Left lung (tissue), 4 donors: ENCODE measurements at regions not wholly inside any gene's neighbourhood (a gene's known extent, or its start where the extent isn't known, plus 50 kb on each side); places are given as distances from the start of the nearest gene placed in this dataset.
A peak's percentile ranks its signal among the peaks of the same experiment; 100 is the strongest.

Experiments
- ATAC-seq: fragments of 200-7000 bp; cut with Tn5 transposase; one replicate; pipeline ENCODE4 v1.9.1; 2020; ENCODE audit warnings: moderate library complexity
- DNase-seq, 4 donors: peaks; one replicate each; pipeline ENCODE4 v3.0.0-alpha.2; 2013 to 2020
- H3K27ac ChIP-seq, 2 donors: fragments of 200-600 bp; sonication (generic) in 1 of 2; one replicate each; pipeline versions ENCODE4 v1.5.0 to v1.8.0; 2020 to 2021
- H3K27me3 ChIP-seq, 2 donors: fragments of 200-600 bp; sonication (generic) in 1 of 2; one replicate each; pipeline versions ENCODE4 v1.5.0 to v1.8.0; 2020 to 2021
- H3K36me3 ChIP-seq, 2 donors: fragments of 200-600 bp; sonication (generic) in 1 of 2; one replicate each; pipeline versions ENCODE4 v1.5.0 to v1.8.0; 2020 to 2021
- H3K4me1 ChIP-seq, 2 donors: fragments of 200-600 bp; one replicate each; pipeline ENCODE4 v1.8.0; 2021
- H3K4me3 ChIP-seq, 2 donors: fragments of 200-600 bp; sonication (generic) in 1 of 2; one replicate each; pipeline versions ENCODE4 v1.5.0 to v1.8.0; 2020 to 2021; ENCODE audit warnings: mild to moderate bottlenecking in 1 of 2
- H3K9me3 ChIP-seq, 2 donors: fragments of 200-600 bp; sonication (generic) in 1 of 2; one replicate each; pipeline versions ENCODE4 v1.5.0 to v1.8.0; 2020 to 2021
- intact Hi-C, 2 donors: fragments of 100-400 bp; cut with DNase I; formaldehyde crosslinking; loops; one replicate each; pipeline versions ENCODE4 v1.11.2 to v1.14.2; 2022
- TF ChIP-seq, protein P1 (sequence below), 2 donors: fragments of 200-600 bp; sonication (generic) in 1 of 2; IDR thresholded peaks; one replicate each; pipeline versions ENCODE4 v1.5.0 to v1.8.0; 2021; ENCODE audit warnings: antibody characterized with exemption in 2 of 2
- donor health status: DM: no; HTN: yes; CAD: no.
- donor health status: DM: no; HTN: no; CAD: no.

- intact Hi-C loops = no loop called here
Observed at GRCh38 chr16:64398793-64399192, 723.1 kb downstream of the CDH11 start.

DNA sequence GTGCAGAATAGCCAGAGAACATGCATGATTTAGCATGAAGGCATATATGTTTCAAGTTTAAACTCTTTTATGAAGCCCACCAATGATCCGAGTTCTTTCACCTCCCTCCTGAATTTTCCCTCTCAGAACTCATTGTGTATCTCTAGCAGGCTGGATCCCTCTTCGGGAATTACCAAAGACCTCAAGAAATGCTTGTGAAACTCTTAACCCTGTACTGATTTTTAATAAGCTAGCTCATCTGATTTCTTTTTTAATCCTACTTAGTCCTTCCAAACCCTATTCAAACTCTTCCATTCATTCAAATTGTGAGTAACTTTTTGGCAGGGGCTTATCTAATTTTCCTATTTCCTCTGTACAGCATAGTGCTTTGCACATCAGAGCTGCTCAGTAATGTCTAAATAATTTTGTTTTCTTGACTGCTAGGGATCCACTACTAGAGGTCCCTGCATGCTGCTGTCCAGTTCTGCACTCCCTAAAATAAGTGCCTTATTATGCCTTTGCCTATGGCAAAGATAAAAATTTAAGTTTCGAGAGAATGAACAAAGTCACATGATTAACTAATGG lies 723.8 kb downstream of the CDH11 start:
- TF ChIP-seq, protein P1, sequence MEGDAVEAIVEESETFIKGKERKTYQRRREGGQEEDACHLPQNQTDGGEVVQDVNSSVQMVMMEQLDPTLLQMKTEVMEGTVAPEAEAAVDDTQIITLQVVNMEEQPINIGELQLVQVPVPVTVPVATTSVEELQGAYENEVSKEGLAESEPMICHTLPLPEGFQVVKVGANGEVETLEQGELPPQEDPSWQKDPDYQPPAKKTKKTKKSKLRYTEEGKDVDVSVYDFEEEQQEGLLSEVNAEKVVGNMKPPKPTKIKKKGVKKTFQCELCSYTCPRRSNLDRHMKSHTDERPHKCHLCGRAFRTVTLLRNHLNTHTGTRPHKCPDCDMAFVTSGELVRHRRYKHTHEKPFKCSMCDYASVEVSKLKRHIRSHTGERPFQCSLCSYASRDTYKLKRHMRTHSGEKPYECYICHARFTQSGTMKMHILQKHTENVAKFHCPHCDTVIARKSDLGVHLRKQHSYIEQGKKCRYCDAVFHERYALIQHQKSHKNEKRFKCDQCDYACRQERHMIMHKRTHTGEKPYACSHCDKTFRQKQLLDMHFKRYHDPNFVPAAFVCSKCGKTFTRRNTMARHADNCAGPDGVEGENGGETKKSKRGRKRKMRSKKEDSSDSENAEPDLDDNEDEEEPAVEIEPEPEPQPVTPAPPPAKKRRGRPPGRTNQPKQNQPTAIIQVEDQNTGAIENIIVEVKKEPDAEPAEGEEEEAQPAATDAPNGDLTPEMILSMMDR (IDR thresholded peaks at IDR 0.05) = no peak
- peak in 2 of 4 donors; percentile 15 to 49 for DNase-seq

More at GRCh38 chr16:64398793-64399192, 723.1 kb downstream of the CDH11 start:
- Histone ChIP-seq H3K4me3 (no peak overlapping the region), H3K36me3 (no peaks in the 10 kb centered on the region), H3K27ac (no peak overlapping the region), H3K9me3 (no peaks in the 10 kb centered on the region), H3K4me1 (no peaks in the 10 kb centered on the region), H3K27me3 (no peaks in the 10 kb centered on the region)
- DNase-seq (no peak), ATAC-seq (no peak)
- TF ChIP-seq, protein P1 (IDR thresholded peaks at IDR 0.05) = no peak

DNA sequence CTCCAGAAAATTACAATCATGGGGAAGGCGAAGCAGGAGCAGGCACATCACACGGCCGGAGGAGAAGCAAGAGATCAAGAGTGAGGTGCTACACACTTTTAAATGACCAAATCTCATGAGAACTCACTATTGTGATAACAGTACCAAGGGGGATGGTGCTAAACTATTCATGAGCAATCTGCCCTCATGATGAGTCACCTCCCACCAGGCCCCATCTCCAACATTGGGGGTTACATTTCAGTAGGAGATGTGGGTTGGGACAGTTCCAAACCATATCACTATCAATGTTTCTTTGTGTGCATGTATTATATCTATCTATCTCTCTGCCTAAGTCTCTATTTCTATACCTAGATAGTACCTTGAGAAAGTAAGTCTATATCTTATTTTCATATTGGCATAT lies 724.8 kb downstream of the CDH11 start:
- TF ChIP-seq, protein P1 (IDR thresholded peaks at IDR 0.05) = no peak
- H3K4me1 ChIP-seq = no peaks in the 10 kb centered on the region
- H3K27me3 ChIP-seq = no peaks in the 10 kb centered on the region
- ATAC-seq (no peak), DNase-seq (no peak)
- no peak overlapping the region for H3K4me3 ChIP-seq
- no peaks in the 10 kb centered on the region for H3K36me3 ChIP-seq
- H3K27ac ChIP-seq = no peak overlapping the region
- intact Hi-C loops = no loop called here
- H3K9me3 ChIP-seq = no peaks in the 10 kb centered on the region

More for the DNA sequence above, 723.8 kb downstream of the CDH11 start:
- Histone ChIP-seq H3K4me1 (no peaks in the 10 kb centered on the region), H3K27me3 (no peaks in the 10 kb centered on the region), H3K9me3 (no peaks in the 10 kb centered on the region), H3K4me3 (no peak overlapping the region), H3K36me3 (no peaks in the 10 kb centered on the region), H3K27ac (peak overlapping the region in 1 of 2 donors; percentile 34)
- intact Hi-C loops = no loop called here
- ATAC-seq = peak; percentile 55

- no peaks in the 10 kb centered on the region for H3K27me3 ChIP-seq
- no peaks in the 10 kb centered on the region for H3K4me1 ChIP-seq
- H3K27ac ChIP-seq = no peak overlapping the region
- H3K4me3 ChIP-seq = no peak overlapping the region
- no peaks in the 10 kb centered on the region for H3K36me3 ChIP-seq
- DNase-seq = no peak
- ATAC-seq = no peak
- H3K9me3 ChIP-seq = no peaks in the 10 kb centered on the region
- intact Hi-C loops = no loop called here
- TF ChIP-seq, protein P1 (IDR thresholded peaks at IDR 0.05) = no peak
Observed at GRCh38 chr16:64394061-64394460, 727.8 kb downstream of the CDH11 start.

DNA sequence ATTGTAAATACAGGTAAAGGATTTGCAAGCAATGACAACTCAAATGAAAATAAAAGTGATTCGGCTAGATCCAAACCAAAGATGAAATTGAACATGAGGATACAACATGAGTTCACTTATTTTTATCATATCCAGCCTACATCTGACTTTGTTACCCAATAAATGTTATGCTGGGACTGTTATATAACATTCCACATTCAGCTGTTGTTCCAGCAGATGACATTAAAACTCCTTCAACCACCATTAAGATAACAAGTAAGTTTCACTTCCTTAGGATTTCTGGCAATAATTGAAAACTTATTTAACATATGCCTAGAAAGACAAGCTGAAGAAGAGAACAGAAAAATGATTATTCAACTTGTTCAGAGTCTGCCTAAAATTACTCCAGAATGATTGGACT lies 729.4 kb downstream of the CDH11 start:
- H3K27me3 ChIP-seq = no peaks in the 10 kb centered on the region
- H3K4me1 ChIP-seq = no peaks in the 10 kb centered on the region
- no peak overlapping the region for H3K27ac ChIP-seq
- TF ChIP-seq, protein P1 (IDR thresholded peaks at IDR 0.05) = no peak
- H3K9me3 ChIP-seq = no peaks in the 10 kb centered on the region
- H3K36me3 ChIP-seq = no peaks in the 10 kb centered on the region
- no peak for ATAC-seq
- DNase-seq = no peak
- H3K4me3 ChIP-seq = no peak overlapping the region
- intact Hi-C loops = no loop called here
